ENCODE measurements at regions not wholly inside any gene's neighbourhood (a gene's known extent, or its start where the extent isn't known, plus 50 kb on each side); places are given as distances from the start of the nearest gene placed in this dataset.

DNA sequence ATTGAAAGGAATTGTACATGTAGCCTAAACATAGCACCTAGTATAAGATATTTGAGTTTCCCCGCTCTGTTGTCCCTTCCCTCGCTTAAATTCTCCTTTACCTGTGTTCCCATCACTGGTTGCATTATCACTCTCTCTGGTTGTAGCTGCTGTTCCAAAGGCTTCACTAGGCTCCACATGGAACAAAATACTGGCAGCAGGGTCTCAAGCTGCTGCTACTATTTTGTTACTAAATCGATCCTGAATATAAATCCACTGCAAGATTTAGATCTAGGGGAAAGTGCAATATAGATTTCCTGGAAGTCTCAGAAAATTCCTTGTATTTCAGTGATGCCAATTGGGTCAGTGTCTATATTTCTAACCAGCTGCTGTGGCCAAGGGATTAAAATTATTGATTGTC, 443.5 kb downstream of the SATB2 start:
- TF ChIP-seq, protein P1, sequence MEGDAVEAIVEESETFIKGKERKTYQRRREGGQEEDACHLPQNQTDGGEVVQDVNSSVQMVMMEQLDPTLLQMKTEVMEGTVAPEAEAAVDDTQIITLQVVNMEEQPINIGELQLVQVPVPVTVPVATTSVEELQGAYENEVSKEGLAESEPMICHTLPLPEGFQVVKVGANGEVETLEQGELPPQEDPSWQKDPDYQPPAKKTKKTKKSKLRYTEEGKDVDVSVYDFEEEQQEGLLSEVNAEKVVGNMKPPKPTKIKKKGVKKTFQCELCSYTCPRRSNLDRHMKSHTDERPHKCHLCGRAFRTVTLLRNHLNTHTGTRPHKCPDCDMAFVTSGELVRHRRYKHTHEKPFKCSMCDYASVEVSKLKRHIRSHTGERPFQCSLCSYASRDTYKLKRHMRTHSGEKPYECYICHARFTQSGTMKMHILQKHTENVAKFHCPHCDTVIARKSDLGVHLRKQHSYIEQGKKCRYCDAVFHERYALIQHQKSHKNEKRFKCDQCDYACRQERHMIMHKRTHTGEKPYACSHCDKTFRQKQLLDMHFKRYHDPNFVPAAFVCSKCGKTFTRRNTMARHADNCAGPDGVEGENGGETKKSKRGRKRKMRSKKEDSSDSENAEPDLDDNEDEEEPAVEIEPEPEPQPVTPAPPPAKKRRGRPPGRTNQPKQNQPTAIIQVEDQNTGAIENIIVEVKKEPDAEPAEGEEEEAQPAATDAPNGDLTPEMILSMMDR (IDR thresholded peaks at IDR 0.05), result no peak
- TF ChIP-seq POLR2A (IDR thresholded peaks at IDR 0.05), result no peak
